ENCODE measurements at regions not wholly inside any gene's neighbourhood (a gene's known extent, or its start where the extent isn't known, plus 50 kb on each side); places are given as distances from the start of the nearest gene placed in this dataset.

- TF ChIP-seq, protein P1, sequence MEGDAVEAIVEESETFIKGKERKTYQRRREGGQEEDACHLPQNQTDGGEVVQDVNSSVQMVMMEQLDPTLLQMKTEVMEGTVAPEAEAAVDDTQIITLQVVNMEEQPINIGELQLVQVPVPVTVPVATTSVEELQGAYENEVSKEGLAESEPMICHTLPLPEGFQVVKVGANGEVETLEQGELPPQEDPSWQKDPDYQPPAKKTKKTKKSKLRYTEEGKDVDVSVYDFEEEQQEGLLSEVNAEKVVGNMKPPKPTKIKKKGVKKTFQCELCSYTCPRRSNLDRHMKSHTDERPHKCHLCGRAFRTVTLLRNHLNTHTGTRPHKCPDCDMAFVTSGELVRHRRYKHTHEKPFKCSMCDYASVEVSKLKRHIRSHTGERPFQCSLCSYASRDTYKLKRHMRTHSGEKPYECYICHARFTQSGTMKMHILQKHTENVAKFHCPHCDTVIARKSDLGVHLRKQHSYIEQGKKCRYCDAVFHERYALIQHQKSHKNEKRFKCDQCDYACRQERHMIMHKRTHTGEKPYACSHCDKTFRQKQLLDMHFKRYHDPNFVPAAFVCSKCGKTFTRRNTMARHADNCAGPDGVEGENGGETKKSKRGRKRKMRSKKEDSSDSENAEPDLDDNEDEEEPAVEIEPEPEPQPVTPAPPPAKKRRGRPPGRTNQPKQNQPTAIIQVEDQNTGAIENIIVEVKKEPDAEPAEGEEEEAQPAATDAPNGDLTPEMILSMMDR (IDR thresholded peaks at IDR 0.05; ENCODE audit: low read depth, low read length) = no peak
- no peak for DNase-seq (ENCODE audit: low read depth in 1 of 2, low spot score in 1 of 2)
Measured at GRCh38 chr12:115774148-115774895, 503.2 kb downstream of the MED13L start.

DNA sequence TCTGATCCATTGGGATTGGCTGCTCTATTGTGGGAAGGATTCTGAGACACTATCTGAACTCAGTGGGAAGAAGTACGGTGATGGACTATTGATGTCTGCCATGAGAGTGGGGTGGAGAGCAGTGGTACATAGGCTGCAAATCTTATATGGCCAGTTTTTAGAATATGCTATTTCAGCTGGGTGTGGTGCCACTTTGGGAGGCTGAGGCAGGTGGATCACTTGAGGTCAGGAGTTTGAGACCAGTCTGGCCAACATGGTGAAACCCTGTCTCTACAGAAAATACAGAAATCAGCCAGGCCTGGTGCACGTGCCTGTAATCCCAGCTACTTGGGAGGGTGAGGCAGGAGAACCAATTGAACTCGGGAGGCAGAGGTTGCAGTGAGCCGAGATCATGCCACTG lies 505.9 kb downstream of the MED13L start:
- no peak overlapping the region for H3K27ac ChIP-seq
- no peaks in the 10 kb centered on the region for H3K36me3 ChIP-seq

More at GRCh38 chr12:115774148-115774895, 503.2 kb downstream of the MED13L start:
- H3K4me3 ChIP-seq = no peak overlapping the region
- H3K36me3 ChIP-seq = no peaks in the 10 kb centered on the region
- H3K27ac ChIP-seq = no peak overlapping the region
- H3K4me1 ChIP-seq (ENCODE audit: low read depth) = no peaks in the 10 kb centered on the region
- H3K9me3 ChIP-seq (ENCODE audit: low read depth) = no peaks in the 10 kb centered on the region
- no peaks in the 10 kb centered on the region for H3K27me3 ChIP-seq

DNA sequence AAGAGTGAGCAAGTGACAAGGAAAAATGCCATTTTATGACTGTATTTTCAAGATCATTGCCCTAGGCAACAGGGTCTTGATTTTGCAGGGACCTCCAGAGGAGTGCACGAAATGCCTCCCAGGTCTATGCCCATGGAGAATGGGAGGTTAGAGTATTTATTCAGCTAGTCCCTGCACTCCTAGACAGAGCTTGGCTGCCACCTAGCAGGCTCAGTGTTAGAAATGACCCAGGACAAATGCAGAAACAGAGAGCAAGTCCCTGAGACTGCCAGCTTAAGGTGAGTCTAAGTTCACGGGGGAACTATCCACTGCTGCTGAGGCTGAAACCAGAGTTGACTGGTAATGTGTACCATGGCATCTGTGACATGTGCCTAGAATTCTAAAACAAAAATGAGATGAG lies 506.4 kb downstream of the MED13L start:
- TF ChIP-seq, protein P1 (IDR thresholded peaks at IDR 0.05; ENCODE audit: low read depth, low read length) = no peak
- Histone ChIP-seq H3K4me1 (ENCODE audit: low read depth) (no peaks in the 10 kb centered on the region), H3K9me3 (ENCODE audit: low read depth) (no peaks in the 10 kb centered on the region), H3K4me3 (no peak overlapping the region), H3K27ac (no peak overlapping the region), H3K27me3 (no peaks in the 10 kb centered on the region), H3K36me3 (no peaks in the 10 kb centered on the region)
- DNase-seq (ENCODE audit: low read depth in 1 of 2, low spot score in 1 of 2) = peak; percentile 5 to 56

More for the DNA sequence above, 505.9 kb downstream of the MED13L start:
- no peak for DNase-seq (ENCODE audit: low read depth in 1 of 2, low spot score in 1 of 2)
- no peaks in the 10 kb centered on the region for H3K27me3 ChIP-seq
- no peak overlapping the region for H3K4me3 ChIP-seq
- TF ChIP-seq, protein P1 (IDR thresholded peaks at IDR 0.05; ENCODE audit: low read depth, low read length) = no peak
- H3K9me3 ChIP-seq (ENCODE audit: low read depth) = no peaks in the 10 kb centered on the region
- no peaks in the 10 kb centered on the region for H3K4me1 ChIP-seq (ENCODE audit: low read depth)

DNA sequence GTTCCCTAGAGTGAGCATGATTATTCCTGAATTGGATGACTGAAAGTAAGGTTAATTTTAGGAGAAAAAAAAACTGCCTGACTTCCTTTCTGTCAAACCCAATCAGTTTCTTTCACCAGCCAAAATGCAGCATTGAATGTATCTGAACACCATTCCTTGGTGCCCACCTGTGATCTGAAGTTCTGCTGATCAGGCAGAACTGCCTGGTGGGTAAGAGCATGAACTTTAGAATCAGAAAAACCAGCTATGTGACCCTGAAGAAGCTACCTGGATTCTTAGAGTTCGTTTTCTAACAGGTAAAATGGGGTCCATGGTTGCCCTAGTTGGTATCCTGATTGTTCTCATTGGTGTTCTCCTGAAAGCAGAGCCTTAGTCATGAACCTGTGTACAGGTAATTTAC lies 506.9 kb downstream of the MED13L start:
- no peaks in the 10 kb centered on the region for H3K27me3 ChIP-seq
- no peaks in the 10 kb centered on the region for H3K9me3 ChIP-seq (ENCODE audit: low read depth)
- DNase-seq (ENCODE audit: low read depth in 1 of 2, low spot score in 1 of 2) = no peak
- no peaks in the 10 kb centered on the region for H3K36me3 ChIP-seq
- no peak overlapping the region for H3K27ac ChIP-seq
- no peaks in the 10 kb centered on the region for H3K4me1 ChIP-seq (ENCODE audit: low read depth)
- TF ChIP-seq, protein P1 (IDR thresholded peaks at IDR 0.05; ENCODE audit: low read depth, low read length) = no peak
- no peak overlapping the region for H3K4me3 ChIP-seq

DNA sequence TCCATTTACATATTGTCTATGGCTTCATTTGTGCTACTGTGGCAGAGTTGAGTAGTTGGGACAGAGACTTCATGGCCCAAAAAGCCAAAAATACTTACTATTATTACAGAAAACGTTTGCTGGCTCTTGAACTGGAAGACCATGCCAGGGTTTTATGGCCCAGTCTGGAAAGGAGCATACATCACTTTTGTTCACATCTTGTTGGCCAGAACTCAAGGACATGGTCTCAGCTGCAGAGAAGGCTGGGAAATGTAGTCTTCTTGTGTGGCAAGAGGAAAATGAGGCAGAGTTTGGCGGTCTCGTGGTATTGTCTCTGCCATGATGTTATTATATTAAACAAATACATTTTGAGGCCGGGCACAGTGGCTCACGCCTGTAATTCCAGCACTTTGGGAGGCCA lies 509.6 kb downstream of the MED13L start:
- H3K9me3 ChIP-seq (ENCODE audit: low read depth) = no peaks in the 10 kb centered on the region
- no peaks in the 10 kb centered on the region for H3K36me3 ChIP-seq
- no peaks in the 10 kb centered on the region for H3K4me1 ChIP-seq (ENCODE audit: low read depth)
- no peak overlapping the region for H3K27ac ChIP-seq
- TF ChIP-seq, protein P1 (IDR thresholded peaks at IDR 0.05; ENCODE audit: low read depth, low read length) = no peak
- DNase-seq (ENCODE audit: low read depth in 1 of 2, low spot score in 1 of 2) = no peak
- H3K27me3 ChIP-seq = no peaks in the 10 kb centered on the region
- no peak overlapping the region for H3K4me3 ChIP-seq
